ENCODE measurements at regions not wholly inside any gene's neighbourhood (a gene's known extent, or its start where the extent isn't known, plus 50 kb on each side); places are given as distances from the start of the nearest gene placed in this dataset.

DNA sequence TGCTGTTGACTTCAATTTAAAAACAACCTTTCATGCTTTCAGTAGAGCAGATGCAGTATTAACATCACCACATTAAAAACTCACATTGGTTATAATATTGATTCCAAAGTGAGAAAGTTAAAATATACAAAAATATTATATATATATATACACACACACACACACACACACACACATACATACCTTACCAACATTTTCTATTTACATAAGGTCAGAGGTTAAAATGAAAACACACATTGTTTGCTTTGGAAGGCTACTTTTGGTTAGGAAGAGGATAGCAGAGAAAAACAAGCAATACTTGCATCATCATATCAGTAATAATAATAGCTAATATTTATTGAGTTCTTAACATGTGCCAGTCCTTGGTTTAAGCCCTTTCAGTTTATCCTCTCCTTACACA lies 226.5 kb downstream of the PPP4R3C start:
- Mint-ChIP-seq H3K36me3 (peaks cover 1% of the 10 kb centered on the region), H3K4me3 (no peak overlapping the region), H3K4me1 (no peaks in the 10 kb centered on the region), H3K27me3 (ENCODE audit: insufficient read depth, low read depth) (no peaks in the 10 kb centered on the region), H3K9me3 (peaks cover 22% of the 10 kb centered on the region), H3K27ac (no peak overlapping the region)
- no peak for TF ChIP-seq EZH2phosphoT487 (IDR thresholded peaks at IDR 0.05)
- TF ChIP-seq CTCF (IDR thresholded peaks at IDR 0.05): no peak
- TF ChIP-seq EZH2 (IDR thresholded peaks at IDR 0.05): no peak
- Histone ChIP-seq H3K27ac (no peak overlapping the region), H3K4me2 (no peak overlapping the region), H3K9me3 (ENCODE audit: low read depth) (peaks cover 22% of the 10 kb centered on the region), H2AFZ (replicated peaks) (no peak overlapping the region), H3K36me3 (no peaks in the 10 kb centered on the region), H3K4me1 (no peaks in the 10 kb centered on the region), H4K20me1 (ENCODE audit: low read depth) (no peaks in the 10 kb centered on the region), H3F3A (ENCODE audit: low read depth) (no peaks in the 10 kb centered on the region), H3K9ac (no peak overlapping the region), H3K79me2 (ENCODE audit: low read depth) (no peaks in the 10 kb centered on the region), H3K4me3 (no peak overlapping the region), H3K27me3 (no peaks in the 10 kb centered on the region)
- no peak for DNase-seq (ENCODE audit: low spot score)

DNA sequence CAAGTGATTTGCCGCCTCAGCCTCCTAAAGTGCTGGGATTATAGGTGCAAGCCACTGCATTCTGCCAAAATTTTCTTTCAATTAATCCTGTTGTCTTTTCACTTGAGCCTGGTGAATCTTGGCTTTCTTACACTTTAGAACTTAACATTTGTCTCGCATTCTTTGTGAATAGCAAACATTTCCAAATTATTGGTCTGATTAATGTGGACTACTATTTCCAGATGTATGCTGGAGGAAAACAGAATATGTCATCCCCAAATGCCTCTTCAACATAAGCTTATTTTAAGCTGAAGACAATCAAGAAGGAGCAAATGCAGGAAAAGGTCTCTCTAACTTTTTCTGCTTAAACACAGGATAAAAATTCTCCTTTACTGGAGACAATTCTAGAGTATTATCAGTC lies 233.4 kb downstream of the PPP4R3C start:
- no peak overlapping the region for H3K4me3 ChIP-seq
- H3K9me3 ChIP-seq (ENCODE audit: low read depth): peaks cover 6% of the 10 kb centered on the region
- H3K79me2 ChIP-seq (ENCODE audit: low read depth): no peaks in the 10 kb centered on the region
- Mint-ChIP-seq H3K4me3 (no peak overlapping the region), H3K4me1 (no peaks in the 10 kb centered on the region), H3K9me3 (no peaks in the 10 kb centered on the region), H3K27ac (no peak overlapping the region), H3K36me3 (no peaks in the 10 kb centered on the region), H3K27me3 (ENCODE audit: insufficient read depth, low read depth) (no peaks in the 10 kb centered on the region)
- H3K4me1 ChIP-seq: no peaks in the 10 kb centered on the region
- no peak overlapping the region for H3K27ac ChIP-seq
- no peak for DNase-seq (ENCODE audit: low spot score)
- H3K4me2 ChIP-seq: no peak overlapping the region
- H2AFZ ChIP-seq (replicated peaks): no peak overlapping the region
- no peaks in the 10 kb centered on the region for H3F3A ChIP-seq (ENCODE audit: low read depth)
- H3K27me3 ChIP-seq: no peaks in the 10 kb centered on the region
- no peak overlapping the region for H3K9ac ChIP-seq
- H4K20me1 ChIP-seq (ENCODE audit: low read depth): no peaks in the 10 kb centered on the region
- H3K36me3 ChIP-seq: no peaks in the 10 kb centered on the region
- TF ChIP-seq CTCF (IDR thresholded peaks at IDR 0.05): no peak
- no peak for TF ChIP-seq EZH2phosphoT487 (IDR thresholded peaks at IDR 0.05)

GRCh38 chrX:27222661-27223060 lies 240.5 kb downstream of the PPP4R3C start:
- TF ChIP-seq EZH2phosphoT487 (IDR thresholded peaks at IDR 0.05): no peak
- no peak for TF ChIP-seq CTCF (IDR thresholded peaks at IDR 0.05)
- TF ChIP-seq EZH2 (IDR thresholded peaks at IDR 0.05): no peak
- no peaks in the 10 kb centered on the region for H3K9me3 Mint-ChIP-seq
- H3K4me2 ChIP-seq: no peak overlapping the region
- no peak overlapping the region for H3K27ac Mint-ChIP-seq
- no peaks in the 10 kb centered on the region for H3K4me1 ChIP-seq
- no peaks in the 10 kb centered on the region for H3F3A ChIP-seq (ENCODE audit: low read depth)
- peaks cover 9% of the 10 kb centered on the region for H3K9me3 ChIP-seq (ENCODE audit: low read depth)
- no peak overlapping the region for H3K4me3 Mint-ChIP-seq
- H3K79me2 ChIP-seq (ENCODE audit: low read depth): no peaks in the 10 kb centered on the region
- H3K27me3 ChIP-seq: no peaks in the 10 kb centered on the region
- no peaks in the 10 kb centered on the region for H3K36me3 ChIP-seq
- no peaks in the 10 kb centered on the region for H3K4me1 Mint-ChIP-seq
- no peak overlapping the region for H3K4me3 ChIP-seq
- no peaks in the 10 kb centered on the region for H4K20me1 ChIP-seq (ENCODE audit: low read depth)
- H2AFZ ChIP-seq (replicated peaks): no peak overlapping the region
- no peak overlapping the region for H3K27ac ChIP-seq
- H3K27me3 Mint-ChIP-seq (ENCODE audit: insufficient read depth, low read depth): no peaks in the 10 kb centered on the region
- DNase-seq (ENCODE audit: low spot score): no peak
- no peak overlapping the region for H3K9ac ChIP-seq
- no peaks in the 10 kb centered on the region for H3K36me3 Mint-ChIP-seq

DNA sequence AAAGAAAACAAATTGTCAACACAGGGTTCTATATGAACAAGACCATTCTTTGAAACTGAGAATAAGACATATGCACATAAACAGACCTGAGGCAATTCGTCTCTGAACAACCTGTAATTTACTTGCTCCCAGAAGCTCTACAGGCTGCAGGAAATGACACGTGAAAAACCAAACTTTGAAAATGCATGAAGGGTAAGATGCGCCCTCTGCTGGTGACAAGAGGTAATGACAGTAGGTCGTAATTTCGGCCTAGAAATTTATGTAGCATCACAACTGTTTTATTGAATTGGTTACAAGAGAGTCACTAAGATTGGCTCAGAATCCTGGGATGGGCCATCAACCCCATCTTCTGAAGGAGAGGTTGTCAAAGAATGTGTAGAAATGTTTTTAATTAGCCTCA lies 276.5 kb downstream of the PPP4R3C start:
- no peak overlapping the region for H3K27ac Mint-ChIP-seq
- no peaks in the 10 kb centered on the region for H3K36me3 Mint-ChIP-seq
- Histone ChIP-seq H3K9me3 (ENCODE audit: low read depth) (peaks cover 5% of the 10 kb centered on the region), H2AFZ (replicated peaks) (no peak overlapping the region), H3K79me2 (ENCODE audit: low read depth) (no peaks in the 10 kb centered on the region), H3K36me3 (no peaks in the 10 kb centered on the region), H3K27me3 (no peaks in the 10 kb centered on the region), H4K20me1 (ENCODE audit: low read depth) (no peaks in the 10 kb centered on the region), H3F3A (ENCODE audit: low read depth) (no peaks in the 10 kb centered on the region), H3K4me2 (no peak overlapping the region), H3K4me1 (no peaks in the 10 kb centered on the region), H3K27ac (no peak overlapping the region), H3K4me3 (no peak overlapping the region), H3K9ac (no peak overlapping the region)
- TF ChIP-seq EZH2phosphoT487 (IDR thresholded peaks at IDR 0.05): no peak
- TF ChIP-seq CTCF (IDR thresholded peaks at IDR 0.05): peak; percentile 78
- no peak overlapping the region for H3K4me3 Mint-ChIP-seq
- peak; percentile 35 for DNase-seq (ENCODE audit: low spot score)
- peaks cover 5% of the 10 kb centered on the region for H3K27me3 Mint-ChIP-seq (ENCODE audit: insufficient read depth, low read depth)
- peaks cover 6% of the 10 kb centered on the region for H3K9me3 Mint-ChIP-seq
- H3K4me1 Mint-ChIP-seq: no peaks in the 10 kb centered on the region

Data from neural progenitor cell (in vitro differentiated cells).